ENCODE measurements at regions not wholly inside any gene's neighbourhood (a gene's known extent, or its start where the extent isn't known, plus 50 kb on each side); places are given as distances from the start of the nearest gene placed in this dataset.

DNA sequence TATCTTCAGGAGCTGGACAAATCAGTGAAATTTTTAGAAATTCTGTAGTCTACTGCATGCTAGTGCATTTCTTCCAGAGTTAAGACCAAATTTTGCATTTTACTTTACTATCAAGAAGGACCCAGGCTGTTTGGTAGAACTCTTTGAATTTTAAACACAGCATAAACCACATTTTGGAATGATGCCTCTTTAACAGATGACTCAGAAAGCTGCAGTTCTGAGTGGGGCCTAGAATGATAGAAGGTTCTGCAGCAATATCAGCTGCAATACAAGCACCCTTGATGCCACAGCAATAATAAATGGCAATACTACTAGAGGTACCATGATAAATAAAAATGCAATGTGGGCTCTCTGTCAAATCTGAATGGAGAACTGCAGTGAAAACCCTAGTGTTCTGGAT, 198.7 kb downstream of the TMA16 start:
- TF ChIP-seq, protein P1, sequence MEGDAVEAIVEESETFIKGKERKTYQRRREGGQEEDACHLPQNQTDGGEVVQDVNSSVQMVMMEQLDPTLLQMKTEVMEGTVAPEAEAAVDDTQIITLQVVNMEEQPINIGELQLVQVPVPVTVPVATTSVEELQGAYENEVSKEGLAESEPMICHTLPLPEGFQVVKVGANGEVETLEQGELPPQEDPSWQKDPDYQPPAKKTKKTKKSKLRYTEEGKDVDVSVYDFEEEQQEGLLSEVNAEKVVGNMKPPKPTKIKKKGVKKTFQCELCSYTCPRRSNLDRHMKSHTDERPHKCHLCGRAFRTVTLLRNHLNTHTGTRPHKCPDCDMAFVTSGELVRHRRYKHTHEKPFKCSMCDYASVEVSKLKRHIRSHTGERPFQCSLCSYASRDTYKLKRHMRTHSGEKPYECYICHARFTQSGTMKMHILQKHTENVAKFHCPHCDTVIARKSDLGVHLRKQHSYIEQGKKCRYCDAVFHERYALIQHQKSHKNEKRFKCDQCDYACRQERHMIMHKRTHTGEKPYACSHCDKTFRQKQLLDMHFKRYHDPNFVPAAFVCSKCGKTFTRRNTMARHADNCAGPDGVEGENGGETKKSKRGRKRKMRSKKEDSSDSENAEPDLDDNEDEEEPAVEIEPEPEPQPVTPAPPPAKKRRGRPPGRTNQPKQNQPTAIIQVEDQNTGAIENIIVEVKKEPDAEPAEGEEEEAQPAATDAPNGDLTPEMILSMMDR (conservative IDR thresholded peaks at IDR 0.05; ENCODE audit: low read length), result no peak
- no peak for TF ChIP-seq EZH2phosphoT487 (IDR thresholded peaks at IDR 0.05; ENCODE audit: borderline replicate concordance, low read depth, low read length)

Data from OCI-LY7 (cell line).